Spleen (tissue), 11 donors: ENCODE measurements at regions not wholly inside any gene's neighbourhood (a gene's known extent, or its start where the extent isn't known, plus 50 kb on each side); places are given as distances from the start of the nearest gene placed in this dataset.

ENCODE experiments used
- DNase-seq: peaks from one replicate; pipeline ENCODE4 v3.0.0-alpha.2; 2020
- H3K27ac ChIP-seq, 8 donors: fragments of 200-600 bp; sonication (generic) in 7 of 8; 1 replicate in 4 of 8; 2 replicates in 4 of 8; pipeline versions ENCODE4 v1.5.0 to v1.8.0; 2016 to 2021; ENCODE audit warnings: inconsistent platforms in 4 of 8, mild to moderate bottlenecking in 4 of 8, moderate library complexity in 1 of 8
- H3K27me3 ChIP-seq, 7 donors: fragments of 200-600 bp; sonication (generic) in 6 of 7; replicated peaks in 1 of 7; 1 replicate in 4 of 7; 2 replicates in 3 of 7; pipeline versions ENCODE4 v1.5.0 to v1.8.0; 2016 to 2021; ENCODE audit warnings: inconsistent platforms in 3 of 7, mild to moderate bottlenecking in 1 of 7
- H3K36me3 ChIP-seq, 6 donors: fragments of 200-600 bp; sonication (generic) in 5 of 6; 1 replicate in 4 of 6; 2 replicates in 2 of 6; pipeline versions ENCODE4 v1.5.0 to v1.8.0; 2016 to 2021; ENCODE audit warnings: inconsistent platforms in 2 of 6
- H3K4me1 ChIP-seq, 6 donors: fragments of 200-600 bp; sonication (generic) in 5 of 6; 1 replicate in 3 of 6; 2 replicates in 3 of 6; pipeline versions ENCODE4 v1.5.0 to v1.8.0; 2016 to 2021; ENCODE audit warnings: inconsistent platforms in 3 of 6
- H3K4me3 ChIP-seq, 8 donors: fragments of 200-600 bp; sonication (generic) in 7 of 8; 1 replicate in 4 of 8; 2 replicates in 4 of 8; pipeline versions ENCODE4 v1.5.0 to v1.8.0; 2016 to 2021; ENCODE audit warnings: inconsistent platforms in 4 of 8, mild to moderate bottlenecking in 4 of 8, moderate library complexity in 2 of 8
- H3K9me3 ChIP-seq, 8 donors: fragments of 200-600 bp; sonication (generic) in 7 of 8; 1 replicate in 4 of 8; 2 replicates in 4 of 8; pipeline versions ENCODE4 v1.5.0 to v1.8.0; 2016 to 2021; ENCODE audit warnings: inconsistent platforms in 4 of 8
- POLR2A ChIP-seq, 3 donors: fragments of 450-650 bp; IDR thresholded peaks; one replicate each; pipeline ENCODE4 v1.5.1; 2017; ENCODE audit warnings: antibody characterized with exemption in 3 of 3, mild to moderate bottlenecking in 1 of 3
- POLR2AphosphoS5 ChIP-seq, 3 donors: sonication (generic); formaldehyde crosslinking; IDR thresholded peaks; one replicate each; pipeline ENCODE4 v1.5.1; 2017; ENCODE audit warnings: antibody characterized with exemption in 3 of 3
- WGBS, 5 donors: extraction: QIAGEN DNeasy Blood & Tissue Kit in 3 of 5; methylation state at CpG; one replicate each; pipeline versions ENCODE4 v1.1.5 to v1.1.7; 2013 to 2018; 5-methylcytosine and 5-hydroxymethylcytosine counted together
- intact Hi-C: fragments of 100-400 bp; cut with DNase I; formaldehyde crosslinking; loops from one replicate; pipeline ENCODE4 v1.15.0; 2023; ENCODE audit warnings: low total_unique reads
- TF ChIP-seq, protein P1 (sequence below), 11 experiments: fragments of 200-600 bp in 7 of 11; fragments of 450-650 bp in 4 of 11; sonication (generic) in 4 of 11; IDR thresholded peaks in 8 of 11; conservative IDR thresholded peaks in 3 of 11; 1 replicate in 7 of 11; 2 replicates in 4 of 11; pipeline versions ENCODE4 v1.4.0 to v1.8.0; 2016 to 2021; ENCODE audit warnings: antibody characterized with exemption in 11 of 11, inconsistent platforms in 4 of 11, mild to moderate bottlenecking in 1 of 11
- donor health status: healthy with polysubstance abuse.
- donor health status: DM: no; HTN: no; CAD: no; lungs with moderate emphysema.
- donor health status: DM: no; HTN: no; CAD: no.
- donor health status: Bipolar disorder and iron deficiency.
- donor health status: healthy.
- donor health status: DM: no; HTN: no; CAD: no.
- donor health status: DM: yes; HTN: yes; CAD: no.

DNA sequence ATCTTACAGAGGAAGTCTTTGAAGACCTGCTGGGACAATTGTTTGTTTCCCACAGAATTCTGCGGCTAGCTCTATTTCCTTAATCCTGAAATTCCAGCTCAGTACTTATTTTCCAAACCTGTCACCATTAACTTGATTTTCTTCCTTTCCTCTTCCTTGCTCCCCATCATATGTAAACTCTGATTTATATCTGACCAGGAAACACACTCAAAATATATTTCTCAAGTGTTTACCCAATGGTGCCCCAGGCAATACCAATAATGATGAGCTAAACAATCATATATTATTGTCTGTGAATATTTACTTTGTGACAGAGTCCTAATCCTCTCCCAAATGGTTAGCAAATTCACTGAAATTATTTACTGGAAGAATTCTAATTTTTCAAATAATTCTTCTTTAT is 597.3 kb downstream of the PKHD1 start:
- WGBS, 5 donors: 20 to 48% (median 25%) methylated on average over 1 of the region's 1 CpG
- TF ChIP-seq, protein P1, sequence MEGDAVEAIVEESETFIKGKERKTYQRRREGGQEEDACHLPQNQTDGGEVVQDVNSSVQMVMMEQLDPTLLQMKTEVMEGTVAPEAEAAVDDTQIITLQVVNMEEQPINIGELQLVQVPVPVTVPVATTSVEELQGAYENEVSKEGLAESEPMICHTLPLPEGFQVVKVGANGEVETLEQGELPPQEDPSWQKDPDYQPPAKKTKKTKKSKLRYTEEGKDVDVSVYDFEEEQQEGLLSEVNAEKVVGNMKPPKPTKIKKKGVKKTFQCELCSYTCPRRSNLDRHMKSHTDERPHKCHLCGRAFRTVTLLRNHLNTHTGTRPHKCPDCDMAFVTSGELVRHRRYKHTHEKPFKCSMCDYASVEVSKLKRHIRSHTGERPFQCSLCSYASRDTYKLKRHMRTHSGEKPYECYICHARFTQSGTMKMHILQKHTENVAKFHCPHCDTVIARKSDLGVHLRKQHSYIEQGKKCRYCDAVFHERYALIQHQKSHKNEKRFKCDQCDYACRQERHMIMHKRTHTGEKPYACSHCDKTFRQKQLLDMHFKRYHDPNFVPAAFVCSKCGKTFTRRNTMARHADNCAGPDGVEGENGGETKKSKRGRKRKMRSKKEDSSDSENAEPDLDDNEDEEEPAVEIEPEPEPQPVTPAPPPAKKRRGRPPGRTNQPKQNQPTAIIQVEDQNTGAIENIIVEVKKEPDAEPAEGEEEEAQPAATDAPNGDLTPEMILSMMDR (IDR thresholded peaks at IDR 0.05 in 8 of 11, conservative IDR thresholded peaks at IDR 0.05 in 3 of 11): no peak
- TF ChIP-seq POLR2A (IDR thresholded peaks at IDR 0.05): no peak
- TF ChIP-seq POLR2AphosphoS5 (IDR thresholded peaks at IDR 0.05): no peak

DNA sequence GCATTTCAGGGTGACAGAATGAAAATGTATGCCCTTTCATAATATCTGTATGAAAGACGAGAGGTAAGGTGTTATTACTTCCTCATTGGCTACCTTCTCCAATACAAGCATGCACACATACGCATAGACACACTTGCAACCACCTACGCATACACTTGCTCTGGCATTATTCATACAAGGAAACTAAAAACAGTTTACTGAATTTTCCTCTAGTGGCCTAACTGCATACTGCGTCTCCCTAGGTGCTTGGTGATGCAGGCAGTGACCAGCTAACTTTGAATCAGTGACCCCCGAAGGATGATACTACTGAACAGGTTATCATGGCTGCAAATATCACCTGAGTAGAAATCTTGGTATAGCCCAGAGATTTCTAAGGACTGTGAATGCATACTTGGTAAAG is 593.1 kb downstream of the PKHD1 start:
- intact Hi-C loops: no loop called here
- no peaks in the 10 kb centered on the region for H3K27me3 ChIP-seq
- WGBS, 5 donors: 79 to 88% (median 86%) methylated on average over 5 of the region's 5 CpGs
- H3K36me3 ChIP-seq: no peaks in the 10 kb centered on the region
- TF ChIP-seq POLR2A (IDR thresholded peaks at IDR 0.05) (no peak), POLR2AphosphoS5 (IDR thresholded peaks at IDR 0.05) (no peak)
- TF ChIP-seq, protein P1 (IDR thresholded peaks at IDR 0.05 in 8 of 11, conservative IDR thresholded peaks at IDR 0.05 in 3 of 11): no peak
- H3K9me3 ChIP-seq: no peaks in the 10 kb centered on the region
- H3K27ac ChIP-seq: no peak overlapping the region
- H3K4me3 ChIP-seq: no peak overlapping the region
- H3K4me1 ChIP-seq: no peaks in the 10 kb centered on the region
- DNase-seq: no peak

More for the DNA sequence above, 597.3 kb downstream of the PKHD1 start:
- no peak for DNase-seq
- Histone ChIP-seq H3K9me3 (peaks cover 0 to 16% (median 2%) of the 10 kb centered on the region in 8 donors), H3K4me3 (no peak overlapping the region), H3K27ac (no peak overlapping the region), H3K36me3 (no peaks in the 10 kb centered on the region), H3K4me1 (no peaks in the 10 kb centered on the region), H3K27me3 (no peaks in the 10 kb centered on the region)
- intact Hi-C loops: no loop called here

DNA sequence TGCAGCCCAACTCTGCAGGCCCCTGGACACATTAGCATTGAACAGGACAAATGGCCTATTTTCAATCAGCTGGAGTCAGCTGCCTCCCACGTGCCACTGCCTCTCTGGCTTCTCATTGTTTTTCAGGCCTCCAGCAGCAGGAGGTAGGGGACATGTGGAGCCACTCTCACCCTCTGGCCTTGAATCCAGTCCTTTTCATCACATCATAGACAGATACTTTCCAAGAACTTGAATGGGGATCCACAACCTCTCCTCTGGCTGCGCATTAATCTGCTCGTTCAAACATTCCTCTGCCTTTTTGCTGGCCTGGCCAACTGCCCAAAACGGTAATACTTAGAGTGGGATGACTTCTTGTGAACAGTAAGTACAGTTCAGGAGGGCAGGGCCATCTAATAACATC is 592.3 kb downstream of the PKHD1 start:
- H3K9me3 ChIP-seq: no peaks in the 10 kb centered on the region
- no peak for DNase-seq
- no peak overlapping the region for H3K27ac ChIP-seq
- no peaks in the 10 kb centered on the region for H3K36me3 ChIP-seq
- H3K4me3 ChIP-seq: no peak overlapping the region
- H3K4me1 ChIP-seq: no peaks in the 10 kb centered on the region
- no peaks in the 10 kb centered on the region for H3K27me3 ChIP-seq
- intact Hi-C loops: no loop called here
- 40 to 65% (median 56%) methylated on average over 4 of the region's 4 CpGs for WGBS, 5 donors
- no peak for TF ChIP-seq POLR2A (IDR thresholded peaks at IDR 0.05)
- no peak for TF ChIP-seq POLR2AphosphoS5 (IDR thresholded peaks at IDR 0.05)
- TF ChIP-seq, protein P1 (IDR thresholded peaks at IDR 0.05 in 8 of 11, conservative IDR thresholded peaks at IDR 0.05 in 3 of 11): no peak

DNA sequence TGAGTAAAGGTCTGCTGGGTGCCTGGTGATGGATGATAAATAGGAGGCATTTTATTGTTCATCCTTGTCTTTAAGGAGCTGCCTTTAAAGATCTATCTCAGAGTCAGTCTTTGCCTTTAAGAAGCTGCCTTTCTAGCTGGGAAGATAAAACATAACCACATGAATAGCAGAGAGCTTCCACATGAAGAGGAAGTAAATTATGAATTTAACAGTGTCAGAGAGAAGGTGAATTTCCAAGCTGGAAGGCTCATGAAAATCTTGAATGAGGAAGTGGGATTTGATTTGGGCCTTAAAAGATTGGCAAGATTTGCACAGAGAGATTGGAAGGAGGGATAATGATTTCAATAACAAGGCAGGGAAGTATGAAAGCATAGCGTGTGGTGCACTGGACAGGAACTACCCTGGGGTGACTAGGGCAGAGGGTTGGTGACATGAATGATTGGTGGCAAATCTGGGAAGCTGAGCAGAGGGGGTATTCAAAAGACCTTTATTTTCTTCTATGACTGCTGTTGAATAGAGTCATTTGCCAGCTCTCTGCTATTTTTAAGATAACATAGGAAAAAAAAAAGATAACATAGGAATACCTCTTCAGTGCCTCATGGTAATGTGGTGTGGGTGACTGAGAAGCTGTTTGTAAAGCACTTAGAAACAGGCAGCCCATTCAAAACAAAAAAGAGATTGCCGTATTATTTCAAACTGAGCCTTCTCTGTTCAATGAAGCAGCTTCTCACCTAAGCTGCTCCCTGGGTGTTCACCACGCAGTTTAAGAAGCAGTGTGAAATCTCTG is 591.6 kb downstream of the PKHD1 start:
- WGBS, 5 donors: 47 to 67% (median 59%) methylated on average over 3 of the region's 3 CpGs
- TF ChIP-seq, protein P1 (IDR thresholded peaks at IDR 0.05 in 8 of 11, conservative IDR thresholded peaks at IDR 0.05 in 3 of 11): no peak
- no peak for TF ChIP-seq POLR2AphosphoS5 (IDR thresholded peaks at IDR 0.05)
- no peak for TF ChIP-seq POLR2A (IDR thresholded peaks at IDR 0.05)
- H3K27me3 ChIP-seq: no peaks in the 10 kb centered on the region

More for the DNA sequence above, 591.6 kb downstream of the PKHD1 start:
- no peak overlapping the region for H3K4me3 ChIP-seq
- no peaks in the 10 kb centered on the region for H3K36me3 ChIP-seq
- intact Hi-C loops: no loop called here
- H3K27ac ChIP-seq: no peak overlapping the region
- no peaks in the 10 kb centered on the region for H3K4me1 ChIP-seq
- no peaks in the 10 kb centered on the region for H3K9me3 ChIP-seq
- no peak for DNase-seq
